ENCODE measurements at regions not wholly inside any gene's neighbourhood (a gene's known extent, or its start where the extent isn't known, plus 50 kb on each side); places are given as distances from the start of the nearest gene placed in this dataset.

GRCh38 chr3:124597979-124598378 is 132.3 kb upstream of the UMPS start:
- no peak for TF ChIP-seq CTCF (IDR thresholded peaks at IDR 0.05; ENCODE audit: insufficient read depth, low read length)
- TF ChIP-seq REST (IDR thresholded peaks at IDR 0.05; ENCODE audit: insufficient replicate concordance, low read depth), result no peak
- no peak for TF ChIP-seq SPI1 (IDR thresholded peaks at IDR 0.05; ENCODE audit: borderline replicate concordance, low read depth)
- no peak for TF ChIP-seq POLR2AphosphoS5 (IDR thresholded peaks at IDR 0.05; ENCODE audit: low read depth)
- no peak for TF ChIP-seq GABPA (IDR thresholded peaks at IDR 0.05; ENCODE audit: low read depth)
